Osteoblast (primary cell): ENCODE measurements at regions not wholly inside any gene's neighbourhood (a gene's known extent, or its start where the extent isn't known, plus 50 kb on each side); places are given as distances from the start of the nearest gene placed in this dataset.

ENCODE experiments used
- DNase-seq: peaks from one replicate; pipeline ENCODE4 v3.0.0; 2011; ENCODE audit warnings: low spot score, mixed read lengths; ENCODE audit not compliant: insufficient read length; ENCODE audit errors: missing footprints
- H2AFZ ChIP-seq: 2 replicates; pipeline ENCODE4 v1.6.0; 2011; ENCODE audit warnings: mild to moderate bottlenecking, low read length
- H3K27ac ChIP-seq: 2 replicates; pipeline ENCODE4 v1.5.1; 2011; ENCODE audit warnings: mild to moderate bottlenecking, low read depth, low read length, moderate library complexity
- H3K27me3 ChIP-seq: 2 replicates; pipeline ENCODE4 v1.6.0; 2012; ENCODE audit warnings: mild to moderate bottlenecking, control low read depth, inconsistent platforms, low read length, moderate library complexity; ENCODE audit not compliant: insufficient read depth
- H3K36me3 ChIP-seq: 2 replicates; pipeline ENCODE4 v1.5.1; 2011; ENCODE audit warnings: mild to moderate bottlenecking, low read length, control low read depth, moderate library complexity; ENCODE audit not compliant: insufficient read depth
- H3K4me1 ChIP-seq: 2 replicates; pipeline ENCODE4 v1.5.1; 2011; ENCODE audit warnings: mild to moderate bottlenecking, low read length, control low read depth, moderate library complexity; ENCODE audit not compliant: insufficient read depth
- H3K4me2 ChIP-seq: 2 replicates; pipeline ENCODE4 v1.6.0; 2011; ENCODE audit warnings: mild to moderate bottlenecking, low read length; ENCODE audit not compliant: insufficient read depth
- H3K4me3 ChIP-seq: fragments of 200-600 bp; sonication (generic); 3 replicates; pipeline ENCODE4 v1.5.1; 2012; ENCODE audit warnings: mild to moderate bottlenecking, low read length, inconsistent platforms; ENCODE audit not compliant: insufficient read depth
- H3K79me2 ChIP-seq: 2 replicates; pipeline ENCODE4 v1.6.0; 2012; ENCODE audit warnings: mild to moderate bottlenecking, low read length, control low read depth, inconsistent platforms; ENCODE audit not compliant: insufficient read depth
- H3K9me3 ChIP-seq: 2 replicates; pipeline ENCODE4 v1.5.1; 2011; ENCODE audit warnings: low read depth, low read length, control low read depth
- H4K20me1 ChIP-seq: 2 replicates; pipeline ENCODE4 v1.6.0; 2012; ENCODE audit warnings: mild to moderate bottlenecking, low read length, control low read depth; ENCODE audit not compliant: insufficient read depth
- TF ChIP-seq, protein P1 (sequence below): IDR thresholded peaks from 2 replicates; pipeline ENCODE4 v1.5.1; 2011; ENCODE audit warnings: mild to moderate bottlenecking, low read depth, low read length, moderate library complexity; ENCODE audit errors: extremely low read depth

DNA sequence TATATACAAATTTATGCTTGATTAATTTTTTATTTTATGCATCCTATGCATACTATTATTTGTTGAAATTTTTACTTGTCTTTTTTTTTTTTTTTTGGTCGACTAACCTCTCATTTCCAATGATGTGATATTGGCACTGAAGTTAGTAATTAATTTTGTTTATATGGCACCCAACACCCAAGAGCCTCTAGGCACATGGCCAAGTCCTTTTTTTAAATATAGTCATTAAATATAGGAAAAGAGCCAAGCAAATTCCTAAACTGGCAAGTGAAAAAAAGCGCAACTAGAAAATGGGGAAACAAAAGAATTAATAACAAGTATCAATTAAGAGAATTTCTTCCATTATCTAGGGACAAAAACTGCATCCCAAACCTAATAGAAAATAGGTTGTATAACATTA lies 85.5 kb upstream of the HS3ST5 start:
- Histone ChIP-seq H4K20me1 (no peaks in the 10 kb centered on the region), H3K79me2 (no peaks in the 10 kb centered on the region), H3K4me1 (no peaks in the 10 kb centered on the region), H3K9me3 (no peaks in the 10 kb centered on the region), H2AFZ (no peak overlapping the region), H3K27me3 (no peaks in the 10 kb centered on the region), H3K4me3 (no peak overlapping the region), H3K27ac (no peak overlapping the region), H3K36me3 (no peaks in the 10 kb centered on the region), H3K4me2 (no peak overlapping the region)
- TF ChIP-seq, protein P1, sequence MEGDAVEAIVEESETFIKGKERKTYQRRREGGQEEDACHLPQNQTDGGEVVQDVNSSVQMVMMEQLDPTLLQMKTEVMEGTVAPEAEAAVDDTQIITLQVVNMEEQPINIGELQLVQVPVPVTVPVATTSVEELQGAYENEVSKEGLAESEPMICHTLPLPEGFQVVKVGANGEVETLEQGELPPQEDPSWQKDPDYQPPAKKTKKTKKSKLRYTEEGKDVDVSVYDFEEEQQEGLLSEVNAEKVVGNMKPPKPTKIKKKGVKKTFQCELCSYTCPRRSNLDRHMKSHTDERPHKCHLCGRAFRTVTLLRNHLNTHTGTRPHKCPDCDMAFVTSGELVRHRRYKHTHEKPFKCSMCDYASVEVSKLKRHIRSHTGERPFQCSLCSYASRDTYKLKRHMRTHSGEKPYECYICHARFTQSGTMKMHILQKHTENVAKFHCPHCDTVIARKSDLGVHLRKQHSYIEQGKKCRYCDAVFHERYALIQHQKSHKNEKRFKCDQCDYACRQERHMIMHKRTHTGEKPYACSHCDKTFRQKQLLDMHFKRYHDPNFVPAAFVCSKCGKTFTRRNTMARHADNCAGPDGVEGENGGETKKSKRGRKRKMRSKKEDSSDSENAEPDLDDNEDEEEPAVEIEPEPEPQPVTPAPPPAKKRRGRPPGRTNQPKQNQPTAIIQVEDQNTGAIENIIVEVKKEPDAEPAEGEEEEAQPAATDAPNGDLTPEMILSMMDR, result no peak
- no peak for DNase-seq

- Histone ChIP-seq H3K27me3 (no peaks in the 10 kb centered on the region), H3K4me2 (no peak overlapping the region), H3K4me3 (no peak overlapping the region), H2AFZ (no peak overlapping the region), H3K9me3 (no peaks in the 10 kb centered on the region), H4K20me1 (no peaks in the 10 kb centered on the region), H3K79me2 (no peaks in the 10 kb centered on the region), H3K36me3 (no peaks in the 10 kb centered on the region), H3K27ac (no peak overlapping the region), H3K4me1 (no peaks in the 10 kb centered on the region)
- DNase-seq, result no peak
- TF ChIP-seq, protein P1, result no peak
These were observed 78.4 kb upstream of the HS3ST5 start for GRCh38 chr6:114421199-114421598.

- no peak overlapping the region for H3K4me2 ChIP-seq
- H3K27ac ChIP-seq, result no peak overlapping the region
- H3K4me1 ChIP-seq, result no peaks in the 10 kb centered on the region
- no peak overlapping the region for H3K4me3 ChIP-seq
- H3K79me2 ChIP-seq, result no peaks in the 10 kb centered on the region
- H3K27me3 ChIP-seq, result no peaks in the 10 kb centered on the region
- no peaks in the 10 kb centered on the region for H4K20me1 ChIP-seq
- no peaks in the 10 kb centered on the region for H3K36me3 ChIP-seq
- H2AFZ ChIP-seq, result no peak overlapping the region
- no peaks in the 10 kb centered on the region for H3K9me3 ChIP-seq
- TF ChIP-seq, protein P1, result no peak
- no peak for DNase-seq
These were observed 76.4 kb upstream of the HS3ST5 start for GRCh38 chr6:114419175-114419574.

DNA sequence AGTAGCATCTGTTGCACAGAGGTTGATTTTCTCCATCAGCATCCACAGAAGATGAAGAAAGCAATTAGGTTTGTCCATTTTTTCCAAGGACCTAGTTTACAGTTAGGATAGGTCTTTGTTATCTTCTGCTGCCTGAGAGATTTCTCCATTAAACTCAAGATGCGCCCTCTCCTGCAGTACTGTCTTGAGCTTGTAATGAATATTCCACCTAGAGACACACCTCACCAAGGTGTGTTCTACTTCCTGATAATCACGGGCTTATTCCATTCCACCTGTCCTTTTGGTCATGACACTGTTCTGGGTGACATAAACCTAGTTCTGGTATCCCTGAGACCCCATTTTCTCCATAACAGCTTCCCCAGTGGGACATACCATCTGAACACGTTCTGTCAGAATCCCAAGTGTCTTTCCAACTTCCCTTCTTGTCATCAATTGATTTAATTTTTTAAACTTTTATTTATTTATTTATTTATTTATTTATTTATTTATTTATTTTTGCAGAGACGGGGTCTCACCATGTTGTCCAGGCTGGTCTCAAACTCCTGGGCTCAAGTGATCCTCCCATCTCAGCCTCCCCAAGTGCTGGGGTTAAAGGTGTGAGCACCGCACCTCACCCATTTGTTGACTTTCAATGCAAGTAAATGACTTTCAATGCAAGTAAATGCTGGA lies 75.6 kb upstream of the HS3ST5 start:
- TF ChIP-seq, protein P1, result no peak
- Histone ChIP-seq H2AFZ (no peak overlapping the region), H3K4me2 (no peak overlapping the region), H3K27me3 (no peaks in the 10 kb centered on the region), H3K36me3 (no peaks in the 10 kb centered on the region), H3K4me1 (no peaks in the 10 kb centered on the region), H3K79me2 (no peaks in the 10 kb centered on the region), H3K9me3 (no peaks in the 10 kb centered on the region), H4K20me1 (no peaks in the 10 kb centered on the region), H3K4me3 (no peak overlapping the region), H3K27ac (no peak overlapping the region)
- no peak for DNase-seq
